Gastrocnemius medialis (tissue), 4 donors: ENCODE measurements at regions not wholly inside any gene's neighbourhood (a gene's known extent, or its start where the extent isn't known, plus 50 kb on each side); places are given as distances from the start of the nearest gene placed in this dataset.

Experiments used
- ATAC-seq, 2 donors: fragments of 150-250 bp; one replicate each; pipeline ENCODE4 v1.9.1; 2016
- DNase-seq, 2 donors: peaks; one replicate each; pipeline ENCODE4 v3.0.0-alpha.2; 2019
- H3K27ac ChIP-seq, 4 donors: fragments of 200-600 bp; sonication (generic); 1 replicate in 1 of 4; 2 replicates in 3 of 4; pipeline ENCODE4 v1.5.1; 2016 to 2018; ENCODE audit warnings: mild to moderate bottlenecking in 2 of 4, moderate library complexity in 1 of 4
- H3K27me3 ChIP-seq, 3 donors: fragments of 200-600 bp; sonication (generic) in 2 of 3; 1 replicate in 1 of 3; 2 replicates in 2 of 3; pipeline versions ENCODE4 v1.5.1 to v1.6.0; 2016 to 2019; ENCODE audit warnings: mild to moderate bottlenecking in 1 of 3, moderate library complexity in 1 of 3
- H3K36me3 ChIP-seq, 2 donors: fragments of 200-600 bp; sonication (generic) in 1 of 2; one replicate each; pipeline ENCODE4 v1.5.1; 2017 to 2018
- H3K4me1 ChIP-seq, 2 donors: fragments of 200-600 bp; sonication (generic) in 1 of 2; one replicate each; pipeline ENCODE4 v1.5.1; 2016 to 2017; ENCODE audit warnings: mild to moderate bottlenecking in 2 of 2
- H3K4me3 ChIP-seq, 4 donors: fragments of 200-600 bp; sonication (generic) in 3 of 4; 1 replicate in 1 of 4; 2 replicates in 3 of 4; pipeline ENCODE4 v1.5.1; 2016 to 2019; ENCODE audit warnings: mild to moderate bottlenecking in 2 of 4
- H3K9me3 ChIP-seq, 3 donors: fragments of 200-600 bp; sonication (generic) in 2 of 3; 1 replicate in 1 of 3; 2 replicates in 2 of 3; pipeline ENCODE4 v1.5.1; 2016 to 2019
- CTCF ChIP-seq, 5 experiments: fragments of 450-650 bp in 3 of 5; fragments of 200-600 bp in 2 of 5; sonication (generic) in 2 of 5; IDR thresholded peaks in 4 of 5; conservative IDR thresholded peaks in 1 of 5; 1 replicate in 4 of 5; 2 replicates in 1 of 5; pipeline ENCODE4 v1.5.1; 2016 to 2019; ENCODE audit warnings: antibody characterized with exemption in 5 of 5, mild to moderate bottlenecking in 3 of 5, moderate library complexity in 3 of 5
- POLR2A ChIP-seq, 2 donors: fragments of 450-650 bp; IDR thresholded peaks; one replicate each; pipeline ENCODE4 v1.6.1; 2017; ENCODE audit warnings: antibody characterized with exemption in 2 of 2, mild to moderate bottlenecking in 2 of 2, moderate library complexity in 2 of 2
- in situ Hi-C, 4 donors: fragments of 200-750 bp; cut with MboI; loops; one replicate each; pipeline versions ENCODE4 v1.15.0 to v1.8.0; 2017; ENCODE audit warnings: low sequenced_read_pairs in 4 of 4
- intact Hi-C: fragments of 100-400 bp; cut with DNase I; formaldehyde crosslinking; loops from one replicate; pipeline ENCODE4 v1.15.1; 2023; ENCODE audit warnings: low total_unique reads

GRCh38 chr12:19572920-19573558, 133.7 kb downstream of the AEBP2 start:
- TF ChIP-seq CTCF (IDR thresholded peaks at IDR 0.05 in 4 of 5, conservative IDR thresholded peaks at IDR 0.05 in 1 of 5), result no peak
- no peak for TF ChIP-seq POLR2A (IDR thresholded peaks at IDR 0.05)
- in situ Hi-C loops, result no loop called here
- H3K36me3 ChIP-seq, result no peaks in the 10 kb centered on the region
- H3K27me3 ChIP-seq, result no peaks in the 10 kb centered on the region
- H3K9me3 ChIP-seq, result no peaks in the 10 kb centered on the region
- H3K4me3 ChIP-seq, result no peak overlapping the region
- DNase-seq (no peak), ATAC-seq (no peak)
- intact Hi-C loops, result no loop called here
- H3K4me1 ChIP-seq, result peaks cover 11 to 13% of the 10 kb centered on the region in 2 donors
- H3K27ac ChIP-seq, result no peak overlapping the region

GRCh38 chr12:19573866-19574265, 134.6 kb downstream of the AEBP2 start:
- in situ Hi-C loops (no loop called here), intact Hi-C loops (no loop called here)
- DNase-seq (no peak), ATAC-seq (no peak)
- TF ChIP-seq POLR2A (IDR thresholded peaks at IDR 0.05) (no peak), CTCF (IDR thresholded peaks at IDR 0.05 in 4 of 5, conservative IDR thresholded peaks at IDR 0.05 in 1 of 5) (no peak)
- Histone ChIP-seq H3K4me3 (no peak overlapping the region), H3K27me3 (no peaks in the 10 kb centered on the region), H3K9me3 (no peaks in the 10 kb centered on the region), H3K36me3 (no peaks in the 10 kb centered on the region), H3K4me1 (peaks cover 11 to 13% of the 10 kb centered on the region in 2 donors), H3K27ac (no peak overlapping the region)

- no peak for ATAC-seq
- Histone ChIP-seq H3K4me1 (peaks cover 11 to 13% of the 10 kb centered on the region in 2 donors), H3K27ac (no peak overlapping the region), H3K27me3 (no peaks in the 10 kb centered on the region), H3K4me3 (no peak overlapping the region), H3K36me3 (no peaks in the 10 kb centered on the region), H3K9me3 (no peaks in the 10 kb centered on the region)
- intact Hi-C loops, result no loop called here
- TF ChIP-seq POLR2A (IDR thresholded peaks at IDR 0.05), result no peak
- TF ChIP-seq CTCF (IDR thresholded peaks at IDR 0.05 in 4 of 5, conservative IDR thresholded peaks at IDR 0.05 in 1 of 5), result no peak
- no peak for DNase-seq
- in situ Hi-C loops, result no loop called here
Observed at GRCh38 chr12:19574601-19575000, 135.3 kb downstream of the AEBP2 start.

- peak; percentile 52 to 56 for ATAC-seq
Observed at GRCh38 chr12:19575337-19576243, 136.3 kb downstream of the AEBP2 start.

More at GRCh38 chr12:19575337-19576243, 136.3 kb downstream of the AEBP2 start:
- DNase-seq, result peak; percentile 6 to 20
- Histone ChIP-seq H3K9me3 (no peaks in the 10 kb centered on the region), H3K4me3 (no peak overlapping the region), H3K4me1 (peaks cover 11 to 13% of the 10 kb centered on the region in 2 donors), H3K27me3 (no peaks in the 10 kb centered on the region), H3K36me3 (no peaks in the 10 kb centered on the region), H3K27ac (no peak overlapping the region)
- TF ChIP-seq CTCF (IDR thresholded peaks at IDR 0.05 in 4 of 5, conservative IDR thresholded peaks at IDR 0.05 in 1 of 5), result no peak
- TF ChIP-seq POLR2A (IDR thresholded peaks at IDR 0.05), result no peak
- intact Hi-C loops (no loop called here), in situ Hi-C loops (no loop called here)
